ENCODE measurements at regions not wholly inside any gene's neighbourhood (a gene's known extent, or its start where the extent isn't known, plus 50 kb on each side); places are given as distances from the start of the nearest gene placed in this dataset.

- Histone ChIP-seq H3K27ac (ENCODE audit: extremely low read depth, low read depth, low read length) (no peak overlapping the region), H3K4me3 (ENCODE audit: low read depth, low read length) (no peak overlapping the region), H3K4me1 (ENCODE audit: control insufficient read depth, insufficient read depth, low read length) (peaks cover 10% of the 10 kb centered on the region), H3K36me3 (ENCODE audit: control insufficient read depth in 2 of 2, insufficient read depth in 1 of 2, low read length in 2 of 2) (no peaks in the 10 kb centered on the region), H3K9me3 (ENCODE audit: control insufficient read depth, insufficient read depth, low read depth, low read length) (no peaks in the 10 kb centered on the region)
- no peak for TF ChIP-seq ZNF416 (tag by site-specific recombination; IDR thresholded peaks at IDR 0.05)
- peak; percentile 79 for TF ChIP-seq SCRT2 (tag by site-specific recombination; IDR thresholded peaks at IDR 0.05)
- POLR2A ChIA-PET = no interaction called here
- CTCF ChIA-PET = interaction anchor here (0.6 kb wide), 1 partner anchor 13 kb away, joined by 4 read pairs; no protein-coding TSS in a partner anchor
Observed at GRCh38 chr6:3965071-3965718, 113.7 kb downstream of the FAM217A start.

GRCh38 chr6:3966426-3966825 lies 112.5 kb downstream of the FAM217A start:
- ChIA-PET CTCF (interaction anchor here (5.7 kb wide), 1 partner anchor 12 kb away, joined by 60 read pairs; no protein-coding TSS in a partner anchor), POLR2A (no interaction called here)
- Histone ChIP-seq H3K36me3 (ENCODE audit: control insufficient read depth in 2 of 2, insufficient read depth in 1 of 2, low read length in 2 of 2) (no peaks in the 10 kb centered on the region), H3K9me3 (ENCODE audit: control insufficient read depth, insufficient read depth, low read depth, low read length) (no peaks in the 10 kb centered on the region), H3K4me1 (ENCODE audit: control insufficient read depth, insufficient read depth, low read length) (peaks cover 10% of the 10 kb centered on the region; the same call in 1 of the 2 replicates), H3K4me3 (ENCODE audit: low read depth, low read length) (no peak overlapping the region), H3K27ac (ENCODE audit: extremely low read depth, low read depth, low read length) (no peak overlapping the region)
- TF ChIP-seq ZNF140 (tag by site-specific recombination; IDR thresholded peaks at IDR 0.05) = no peak
- no peak for TF ChIP-seq ZBTB6 (tag by site-specific recombination; IDR thresholded peaks at IDR 0.05)
- TF ChIP-seq ZNF2 (tag by site-specific recombination; IDR thresholded peaks at IDR 0.05) = no peak
- no peak for TF ChIP-seq ZNF248 (tag by site-specific recombination; IDR thresholded peaks at IDR 0.05)

GRCh38 chr6:3970097-3970496 lies 108.8 kb downstream of the FAM217A start:
- no peaks in the 10 kb centered on the region for H3K36me3 ChIP-seq (ENCODE audit: control insufficient read depth in 2 of 2, insufficient read depth in 1 of 2, low read length in 2 of 2)
- ChIA-PET CTCF (interaction anchor here (0.6 to 5.7 kb wide), 8 partner anchors 8 to 878 kb away, joined by 3 to 60 read pairs (median 3); partner anchors contain the start of gene FAM50B), POLR2A (no interaction called here)
- H3K27ac ChIP-seq (ENCODE audit: extremely low read depth, low read depth, low read length) = no peak overlapping the region
- no peaks in the 10 kb centered on the region for H3K9me3 ChIP-seq (ENCODE audit: control insufficient read depth, insufficient read depth, low read depth, low read length)
- no peak overlapping the region for H3K4me3 ChIP-seq (ENCODE audit: low read depth, low read length)
- TF ChIP-seq YY1 (tag by site-specific recombination; IDR thresholded peaks at IDR 0.05) (no peak), KLF8 (tag by site-specific recombination; IDR thresholded peaks at IDR 0.05) (no peak), ZNF292 (tag by site-specific recombination; IDR thresholded peaks at IDR 0.05; ENCODE audit: borderline replicate concordance, low read depth) (no peak), ZNF239 (tag by site-specific recombination; IDR thresholded peaks at IDR 0.05) (no peak), KLF17 (tag by site-specific recombination; IDR thresholded peaks at IDR 0.05) (no peak), ZEB2 (tag by site-specific recombination; IDR thresholded peaks at IDR 0.05) (no peak), ZNF23 (tag by site-specific recombination; IDR thresholded peaks at IDR 0.05; ENCODE audit: borderline replicate concordance) (no peak), ZNF426 (tag by site-specific recombination; IDR thresholded peaks at IDR 0.05) (no peak), ZBTB7A (tag by site-specific recombination; IDR thresholded peaks at IDR 0.05; ENCODE audit: low read depth) (no peak), HIC1 (tag by site-specific recombination; IDR thresholded peaks at IDR 0.05) (no peak), ZBTB26 (tag by site-specific recombination; optimal IDR thresholded peaks at IDR 0.05) (no peak), ZNF558 (tag by site-specific recombination; IDR thresholded peaks at IDR 0.05) (no peak), ZNF398 (tag by site-specific recombination; IDR thresholded peaks at IDR 0.05) (no peak), ZNF544 (tag by site-specific recombination; IDR thresholded peaks at IDR 0.05) (no peak), SP2 (tag by site-specific recombination; IDR thresholded peaks at IDR 0.05) (no peak), KLF9 (tag by site-specific recombination; IDR thresholded peaks at IDR 0.05; ENCODE audit: low read depth) (no peak), ZNF311 (tag by site-specific recombination; IDR thresholded peaks at IDR 0.05; ENCODE audit: borderline replicate concordance) (no peak), ZNF596 (tag by site-specific recombination; IDR thresholded peaks at IDR 0.05) (no peak)
- no peaks in the 10 kb centered on the region for H3K4me1 ChIP-seq (ENCODE audit: control insufficient read depth, insufficient read depth, low read length)
